ENCODE measurements at regions not wholly inside any gene's neighbourhood (a gene's known extent, or its start where the extent isn't known, plus 50 kb on each side); places are given as distances from the start of the nearest gene placed in this dataset.

DNA sequence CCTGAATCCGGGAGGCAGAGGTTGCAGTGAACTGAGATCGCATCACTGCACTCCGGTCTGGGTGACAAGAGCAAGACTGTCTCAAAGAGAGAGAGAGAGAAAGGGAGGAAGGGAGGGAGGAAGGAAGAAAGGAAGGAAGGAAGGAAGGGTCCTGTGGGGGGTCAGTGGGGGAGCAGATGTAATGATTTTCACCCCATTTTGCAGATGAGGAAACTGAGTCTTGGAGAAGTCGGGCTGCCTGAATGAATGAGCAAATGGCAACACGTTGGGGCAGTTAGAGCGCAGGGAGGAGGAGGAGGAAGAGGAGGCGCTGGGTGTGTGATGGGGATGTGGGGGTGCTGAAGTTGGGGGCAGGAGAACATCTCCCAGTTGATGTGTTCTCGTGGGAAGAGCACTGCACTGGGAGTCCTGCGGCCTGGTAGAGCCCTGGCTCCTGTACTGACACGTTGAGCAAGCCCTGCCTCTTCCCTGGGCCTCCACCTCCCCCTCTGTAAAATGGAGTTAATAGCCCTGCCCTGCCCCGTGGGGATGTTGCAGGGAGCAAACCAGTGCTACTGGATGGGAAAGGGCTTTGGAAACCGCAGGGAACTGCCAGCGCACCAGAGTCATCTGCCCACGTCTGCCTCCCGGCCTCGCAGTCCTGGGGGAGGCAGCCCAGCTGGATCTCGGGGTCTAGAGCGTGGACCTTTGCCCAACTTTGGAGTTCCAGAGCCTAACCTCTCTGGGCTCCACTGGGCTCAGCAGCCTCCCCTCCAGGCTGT is 103.2 kb upstream of the CASZ1 start:
- TF ChIP-seq, protein P1, sequence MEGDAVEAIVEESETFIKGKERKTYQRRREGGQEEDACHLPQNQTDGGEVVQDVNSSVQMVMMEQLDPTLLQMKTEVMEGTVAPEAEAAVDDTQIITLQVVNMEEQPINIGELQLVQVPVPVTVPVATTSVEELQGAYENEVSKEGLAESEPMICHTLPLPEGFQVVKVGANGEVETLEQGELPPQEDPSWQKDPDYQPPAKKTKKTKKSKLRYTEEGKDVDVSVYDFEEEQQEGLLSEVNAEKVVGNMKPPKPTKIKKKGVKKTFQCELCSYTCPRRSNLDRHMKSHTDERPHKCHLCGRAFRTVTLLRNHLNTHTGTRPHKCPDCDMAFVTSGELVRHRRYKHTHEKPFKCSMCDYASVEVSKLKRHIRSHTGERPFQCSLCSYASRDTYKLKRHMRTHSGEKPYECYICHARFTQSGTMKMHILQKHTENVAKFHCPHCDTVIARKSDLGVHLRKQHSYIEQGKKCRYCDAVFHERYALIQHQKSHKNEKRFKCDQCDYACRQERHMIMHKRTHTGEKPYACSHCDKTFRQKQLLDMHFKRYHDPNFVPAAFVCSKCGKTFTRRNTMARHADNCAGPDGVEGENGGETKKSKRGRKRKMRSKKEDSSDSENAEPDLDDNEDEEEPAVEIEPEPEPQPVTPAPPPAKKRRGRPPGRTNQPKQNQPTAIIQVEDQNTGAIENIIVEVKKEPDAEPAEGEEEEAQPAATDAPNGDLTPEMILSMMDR (IDR thresholded peaks at IDR 0.05; ENCODE audit: low read depth, low read length): no peak
- no peak for TF ChIP-seq EZH2phosphoT487 (IDR thresholded peaks at IDR 0.05; ENCODE audit: low read depth)
